Astrocyte (in vitro differentiated cells and primary cell): ENCODE measurements at regions not wholly inside any gene's neighbourhood (a gene's known extent, or its start where the extent isn't known, plus 50 kb on each side); places are given as distances from the start of the nearest gene placed in this dataset.

Source experiments
- DNase-seq: peaks from one replicate; pipeline ENCODE4 v3.0.0-alpha.2; 2010; ENCODE audit warnings: low read depth
- FAIRE-seq: peaks from 2 replicates; lab custom pipeline; 2011; peaks lifted over from hg19 to GRCh38; lab: Jason Lieb, UNC
- H2AFZ ChIP-seq: 2 replicates; pipeline ENCODE4 v1.6.0; 2012; ENCODE audit warnings: low read depth, low read length, inconsistent platforms
- H3K27ac ChIP-seq: 2 replicates; pipeline ENCODE4 v1.5.1; 2011; ENCODE audit warnings: low read depth, low read length, inconsistent platforms
- H3K27me3 ChIP-seq: 2 replicates; pipeline ENCODE4 v1.6.0; 2011; ENCODE audit warnings: low read length, inconsistent platforms; ENCODE audit not compliant: insufficient read depth
- H3K36me3 ChIP-seq: 2 replicates; pipeline ENCODE4 v1.5.1; 2011; ENCODE audit warnings: low read length, inconsistent platforms; ENCODE audit not compliant: insufficient read depth
- H3K4me1 ChIP-seq: 2 replicates; pipeline ENCODE4 v1.5.1; 2011; ENCODE audit warnings: low read length, inconsistent platforms; ENCODE audit not compliant: insufficient read depth
- H3K4me2 ChIP-seq: 2 replicates; pipeline ENCODE4 v1.6.0; 2012; ENCODE audit warnings: low read length, inconsistent platforms
- H3K4me3 ChIP-seq: 2 replicates; pipeline ENCODE4 v1.5.1; 2011; ENCODE audit warnings: low read depth, mild to moderate bottlenecking, low read length, inconsistent platforms; ENCODE audit not compliant: insufficient read depth
- H3K79me2 ChIP-seq: 2 replicates; pipeline ENCODE4 v1.6.0; 2012; ENCODE audit warnings: mild to moderate bottlenecking, low read length, inconsistent platforms; ENCODE audit not compliant: insufficient read depth
- H3K9ac ChIP-seq: 2 replicates; pipeline ENCODE4 v1.6.0; 2012; ENCODE audit warnings: mild to moderate bottlenecking, low read length, inconsistent platforms
- H3K9me3 ChIP-seq: 2 replicates; pipeline ENCODE4 v1.5.1; 2012; ENCODE audit warnings: low read depth, mild to moderate bottlenecking, low read length, inconsistent platforms; ENCODE audit not compliant: insufficient read depth
- H4K20me1 ChIP-seq: 2 replicates; pipeline ENCODE4 v1.6.0; 2012; ENCODE audit warnings: low read length, inconsistent platforms; ENCODE audit not compliant: insufficient read depth
- H3K27ac Mint-ChIP-seq: one replicate; pipeline ENCODE4 v1.8.0; 2021; ENCODE audit warnings: mild to moderate bottlenecking, mixed read lengths; ENCODE audit not compliant: unreplicated experiment
- H3K27me3 Mint-ChIP-seq: one replicate; pipeline ENCODE4 v1.8.0; 2021; ENCODE audit warnings: low read depth, mixed read lengths; ENCODE audit not compliant: unreplicated experiment
- H3K36me3 Mint-ChIP-seq: one replicate; pipeline ENCODE4 v1.8.0; 2021; ENCODE audit warnings: low read depth, mixed read lengths; ENCODE audit not compliant: unreplicated experiment
- H3K4me1 Mint-ChIP-seq: one replicate; pipeline ENCODE4 v1.8.0; 2021; ENCODE audit warnings: low read depth, mixed read lengths; ENCODE audit not compliant: unreplicated experiment
- H3K4me3 Mint-ChIP-seq: one replicate; pipeline ENCODE4 v1.8.0; 2021; ENCODE audit warnings: mild to moderate bottlenecking, moderate library complexity, mixed read lengths; ENCODE audit not compliant: unreplicated experiment
- H3K9me3 Mint-ChIP-seq: one replicate; pipeline ENCODE4 v1.8.0; 2021; ENCODE audit warnings: mild to moderate bottlenecking, mixed read lengths; ENCODE audit not compliant: unreplicated experiment
- EZH2 ChIP-seq: IDR thresholded peaks from 2 replicates; pipeline ENCODE4 v1.6.1; 2012; ENCODE audit warnings: mild to moderate bottlenecking, low read length, inconsistent platforms; ENCODE audit not compliant: insufficient read depth
- TF ChIP-seq, protein P1 (sequence below): IDR thresholded peaks from 2 replicates; pipeline ENCODE4 v1.5.1; 2011; ENCODE audit warnings: low read depth, mild to moderate bottlenecking, inconsistent platforms, low read length, moderate library complexity; ENCODE audit not compliant: insufficient read depth

DNA sequence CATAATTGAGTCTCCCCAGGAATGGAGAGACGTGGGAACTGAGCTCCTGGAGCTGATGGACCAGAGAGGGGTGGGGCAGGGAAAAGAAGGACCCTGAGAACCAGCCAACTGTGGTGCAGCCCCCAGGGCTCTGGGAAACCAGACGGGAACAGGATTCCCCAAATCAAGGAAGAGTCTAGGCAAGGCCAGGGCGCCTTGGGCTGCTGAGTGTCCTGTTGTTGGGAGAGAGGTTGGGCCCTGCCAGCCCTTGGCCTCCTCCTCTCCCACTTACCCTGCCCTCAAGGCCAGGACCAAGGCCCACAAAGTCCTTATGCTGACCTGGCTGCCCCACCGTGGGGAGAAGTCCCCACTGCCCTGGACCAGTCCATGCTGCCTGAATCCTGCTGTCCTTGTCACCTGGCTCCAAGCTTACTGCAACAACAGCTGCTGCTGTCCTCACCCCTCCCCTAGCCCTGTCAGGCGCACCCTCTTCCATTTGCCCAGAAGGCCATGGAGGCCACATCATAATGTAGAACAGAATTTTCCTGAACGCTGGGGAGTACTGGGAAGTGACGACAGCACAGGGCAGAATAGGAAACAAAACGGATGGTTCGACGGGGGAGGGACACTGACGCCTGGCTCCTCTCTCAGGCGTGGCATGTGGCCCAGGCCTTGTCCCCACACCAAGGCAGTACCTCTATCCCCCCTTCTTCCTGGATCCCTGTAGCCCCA, 132.9 kb upstream of the ZMIZ1 start:
- no peak overlapping the region for H3K4me3 ChIP-seq
- H3K36me3 ChIP-seq = no peaks in the 10 kb centered on the region
- peaks cover 8% of the 10 kb centered on the region for H3K4me1 Mint-ChIP-seq
- DNase-seq (no peak), FAIRE-seq (no peak)
- no peak for TF ChIP-seq EZH2
- TF ChIP-seq, protein P1, sequence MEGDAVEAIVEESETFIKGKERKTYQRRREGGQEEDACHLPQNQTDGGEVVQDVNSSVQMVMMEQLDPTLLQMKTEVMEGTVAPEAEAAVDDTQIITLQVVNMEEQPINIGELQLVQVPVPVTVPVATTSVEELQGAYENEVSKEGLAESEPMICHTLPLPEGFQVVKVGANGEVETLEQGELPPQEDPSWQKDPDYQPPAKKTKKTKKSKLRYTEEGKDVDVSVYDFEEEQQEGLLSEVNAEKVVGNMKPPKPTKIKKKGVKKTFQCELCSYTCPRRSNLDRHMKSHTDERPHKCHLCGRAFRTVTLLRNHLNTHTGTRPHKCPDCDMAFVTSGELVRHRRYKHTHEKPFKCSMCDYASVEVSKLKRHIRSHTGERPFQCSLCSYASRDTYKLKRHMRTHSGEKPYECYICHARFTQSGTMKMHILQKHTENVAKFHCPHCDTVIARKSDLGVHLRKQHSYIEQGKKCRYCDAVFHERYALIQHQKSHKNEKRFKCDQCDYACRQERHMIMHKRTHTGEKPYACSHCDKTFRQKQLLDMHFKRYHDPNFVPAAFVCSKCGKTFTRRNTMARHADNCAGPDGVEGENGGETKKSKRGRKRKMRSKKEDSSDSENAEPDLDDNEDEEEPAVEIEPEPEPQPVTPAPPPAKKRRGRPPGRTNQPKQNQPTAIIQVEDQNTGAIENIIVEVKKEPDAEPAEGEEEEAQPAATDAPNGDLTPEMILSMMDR = no peak
- H3K27ac ChIP-seq = no peak overlapping the region
- H3K27me3 ChIP-seq = peaks cover 5% of the 10 kb centered on the region
- no peak overlapping the region for H3K9ac ChIP-seq
- H2AFZ ChIP-seq = no peak overlapping the region
- no peaks in the 10 kb centered on the region for H4K20me1 ChIP-seq
- H3K36me3 Mint-ChIP-seq = no peaks in the 10 kb centered on the region
- no peaks in the 10 kb centered on the region for H3K9me3 ChIP-seq
- no peak overlapping the region for H3K27ac Mint-ChIP-seq
- peaks cover 2% of the 10 kb centered on the region for H3K9me3 Mint-ChIP-seq
- no peaks in the 10 kb centered on the region for H3K79me2 ChIP-seq
- no peak overlapping the region for H3K4me2 ChIP-seq
- H3K4me1 ChIP-seq = peaks cover 16% of the 10 kb centered on the region
- H3K27me3 Mint-ChIP-seq = peaks cover 38% of the 10 kb centered on the region
- no peak overlapping the region for H3K4me3 Mint-ChIP-seq

DNA sequence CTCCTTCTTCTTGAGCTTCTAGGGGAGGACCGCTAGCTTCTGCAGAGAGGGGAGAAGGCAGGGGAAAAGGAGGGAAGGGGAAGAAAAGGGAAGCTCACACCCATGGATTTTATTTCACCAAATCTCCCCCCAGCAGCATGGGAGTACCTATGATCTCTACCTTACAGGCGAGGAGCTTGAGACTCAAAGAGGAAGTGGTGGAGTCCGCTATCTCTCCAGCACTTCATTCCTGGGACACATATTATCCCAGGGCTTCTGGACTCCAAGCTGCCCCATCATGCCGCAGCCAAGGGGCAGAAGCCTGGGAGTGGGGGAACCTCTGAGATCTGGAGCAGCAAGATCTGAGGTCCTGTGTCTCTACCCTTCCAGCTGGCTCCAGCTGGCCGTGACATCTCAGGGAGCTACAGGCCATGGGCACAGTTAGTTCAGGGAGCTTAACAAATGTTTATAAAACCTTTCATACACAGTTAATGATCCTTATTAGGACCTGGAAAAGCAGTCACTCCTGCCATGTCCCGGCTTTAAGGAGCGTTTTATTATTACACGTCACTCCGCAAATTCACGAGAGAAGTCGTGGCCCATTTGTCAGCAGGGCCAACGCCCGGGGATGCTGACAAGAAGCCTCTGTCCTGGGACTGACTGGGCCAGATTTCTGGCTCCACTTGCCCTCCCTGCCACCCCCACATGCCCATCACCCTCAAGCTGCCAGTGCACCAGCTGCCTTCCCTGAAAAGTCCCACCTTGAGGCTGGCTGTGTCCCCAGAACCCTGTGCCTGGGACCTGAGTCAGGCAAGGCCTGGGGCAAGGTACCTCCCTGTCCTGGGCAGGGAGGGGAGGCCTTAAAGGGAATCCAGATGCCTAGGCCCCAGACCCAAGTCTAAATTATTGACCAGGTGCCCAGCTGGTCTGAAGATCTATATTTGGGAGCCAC, 132.1 kb upstream of the ZMIZ1 start:
- Histone ChIP-seq H3K79me2 (no peaks in the 10 kb centered on the region), H4K20me1 (no peaks in the 10 kb centered on the region), H3K36me3 (no peaks in the 10 kb centered on the region), H2AFZ (no peak overlapping the region), H3K4me2 (no peak overlapping the region), H3K27ac (no peak overlapping the region), H3K9ac (no peak overlapping the region), H3K4me3 (no peak overlapping the region), H3K4me1 (peaks cover 8% of the 10 kb centered on the region), H3K9me3 (no peaks in the 10 kb centered on the region), H3K27me3 (peaks cover 5% of the 10 kb centered on the region)
- TF ChIP-seq, protein P1 = no peak
- TF ChIP-seq EZH2 = no peak
- Mint-ChIP-seq H3K27me3 (peaks cover 37% of the 10 kb centered on the region), H3K36me3 (no peaks in the 10 kb centered on the region), H3K4me3 (no peak overlapping the region), H3K9me3 (peaks cover 2% of the 10 kb centered on the region), H3K27ac (no peak overlapping the region), H3K4me1 (peaks cover 7% of the 10 kb centered on the region)
- DNase-seq (no peak), FAIRE-seq (no peak)
